H1 (cell line): ENCODE measurements at regions not wholly inside any gene's neighbourhood (a gene's known extent, or its start where the extent isn't known, plus 50 kb on each side); places are given as distances from the start of the nearest gene placed in this dataset.

Experiments used
- CTCF ChIA-PET: fragments of 300-600 bp; sonication (Branson Sonifier 250); formaldehyde crosslinking; loops from one replicate; lab custom pipeline; 2021; ENCODE audit not compliant: partially characterized antibody; lab: Charles Lee
- POLR2A ChIA-PET: fragments of 300-600 bp; sonication (Branson Sonifier 250); formaldehyde crosslinking; loops from one replicate; lab custom pipeline; 2021; ENCODE audit warnings: inconsistent platforms; ENCODE audit not compliant: partially characterized antibody; lab: Charles Lee
- DNase-seq, 2 experiments: peaks; one replicate each; pipeline versions ENCODE4 v3.0.0 to v3.0.0-alpha.2; 2010 to 2022; ENCODE audit warnings: low spot score in 2 of 2, low read depth in 1 of 2, mixed read lengths in 1 of 2
- FAIRE-seq: peaks from 2 replicates; lab custom pipeline; 2011; peaks lifted over from hg19 to GRCh38; lab: Jason Lieb, UNC
- H2AFZ ChIP-seq: 2 replicates; pipeline ENCODE4 v1.8.1; 2012; ENCODE audit warnings: low read length, inconsistent platforms
- H2AK5ac ChIP-seq: 2 replicates; pipeline ENCODE4 v1.6.1; 2013; ENCODE audit warnings: low read depth, low read length
- H2BK120ac ChIP-seq: replicated peaks from 2 replicates; pipeline ENCODE3; 2013; ENCODE audit warnings: low read depth, low read length, inconsistent platforms
- H2BK12ac ChIP-seq: 2 replicates; pipeline ENCODE4 v1.6.1; 2013; ENCODE audit warnings: low read depth, low read length
- H2BK15ac ChIP-seq: 2 replicates; pipeline ENCODE4 v1.6.1; 2013; ENCODE audit warnings: low read length
- H2BK20ac ChIP-seq: 2 replicates; pipeline ENCODE4 v1.6.1; 2013; ENCODE audit warnings: low read length
- H2BK5ac ChIP-seq: 2 replicates; pipeline ENCODE4 v1.6.1; 2013; ENCODE audit warnings: low read depth, low read length
- H3K14ac ChIP-seq: 2 replicates; pipeline ENCODE4 v1.6.1; 2013; ENCODE audit warnings: inconsistent platforms; ENCODE audit not compliant: insufficient read length
- H3K18ac ChIP-seq: 2 replicates; pipeline ENCODE4 v1.6.1; 2013; ENCODE audit warnings: low read length; ENCODE audit errors: extremely low read depth
- H3K23ac ChIP-seq: 2 replicates; pipeline ENCODE4 v1.6.1; 2013; ENCODE audit warnings: inconsistent platforms; ENCODE audit not compliant: insufficient read length
- H3K23me2 ChIP-seq: 2 replicates; pipeline ENCODE4 v1.6.1; 2013; ENCODE audit warnings: low read depth, low read length
- H3K27ac ChIP-seq: 2 replicates; pipeline ENCODE4 v1.6.1; 2011; ENCODE audit warnings: low read depth, low read length, inconsistent platforms
- H3K27me3 ChIP-seq, 4 experiments: replicated peaks in 1 of 4; 1 replicate in 1 of 4; 2 replicates in 3 of 4; pipeline versions ENCODE4 v1.6.1 to v1.8.1; 2011 to 2013; ENCODE audit warnings: low read length in 3 of 4, mild to moderate bottlenecking in 3 of 4, inconsistent platforms in 2 of 4, mixed read lengths in 2 of 4, moderate library complexity in 1 of 4; ENCODE audit not compliant: control insufficient read depth in 3 of 4, insufficient read depth in 3 of 4; ENCODE audit errors: extremely low read depth in 1 of 4
- H3K36me3 ChIP-seq, 4 experiments: 2 replicates each; pipeline versions ENCODE4 v1.6.1 to v1.8.1; 2011 to 2013; ENCODE audit warnings: mild to moderate bottlenecking in 4 of 4, low read length in 3 of 4, moderate library complexity in 2 of 4, control low read depth in 1 of 4, inconsistent platforms in 1 of 4; ENCODE audit not compliant: insufficient read depth in 4 of 4, control insufficient read depth in 2 of 4
- H3K4ac ChIP-seq: replicated peaks from 2 replicates; pipeline ENCODE3; 2013; ENCODE audit warnings: low read length, low read depth, mixed read lengths, inconsistent platforms; ENCODE audit not compliant: insufficient read length
- H3K4me1 ChIP-seq, 4 experiments: replicated peaks in 1 of 4; 1 replicate in 1 of 4; 2 replicates in 3 of 4; pipeline versions ENCODE4 v1.6.1 to v1.8.1; 2011 to 2013; ENCODE audit warnings: low read length in 3 of 4, inconsistent platforms in 2 of 4, mixed read lengths in 1 of 4; ENCODE audit not compliant: insufficient read depth in 4 of 4, control insufficient read depth in 3 of 4
- H3K4me2 ChIP-seq, 2 experiments: 2 replicates each; pipeline versions ENCODE4 v1.6.1 to v1.8.1; 2011 to 2013; ENCODE audit warnings: low read depth in 2 of 2, low read length in 2 of 2, control low read depth in 1 of 2, inconsistent platforms in 1 of 2, mild to moderate bottlenecking in 1 of 2; ENCODE audit not compliant: insufficient read depth in 1 of 2
- H3K4me3 ChIP-seq, 4 experiments: fragments of 200-600, 300-600 bp in 1 of 4; sonication (generic), shearing (Covaris generic), sonication (Bioruptor Twin) in 1 of 4; 2 replicates each; pipeline versions ENCODE4 v1.5.1 to v1.8.1; 2011 to 2016; ENCODE audit warnings: low read length in 4 of 4, low read depth in 3 of 4, control low read depth in 2 of 4, inconsistent platforms in 2 of 4, mild to moderate bottlenecking in 2 of 4, mixed read lengths in 1 of 4, moderate library complexity in 1 of 4; ENCODE audit not compliant: insufficient read depth in 2 of 4; ENCODE audit errors: extremely low read depth in 1 of 4
- H3K56ac ChIP-seq: replicated peaks from 2 replicates; pipeline ENCODE3; 2013; ENCODE audit warnings: low read depth, mild to moderate bottlenecking, mixed read lengths, low read length, inconsistent platforms; ENCODE audit not compliant: insufficient read length
- H3K79me1 ChIP-seq: 2 replicates; pipeline ENCODE4 v1.6.1; 2013; ENCODE audit warnings: low read depth, low read length, control low read depth
- H3K79me2 ChIP-seq, 2 experiments: 2 replicates each; pipeline versions ENCODE4 v1.6.1 to v1.8.1; 2012 to 2013; ENCODE audit warnings: low read length in 2 of 2, mild to moderate bottlenecking in 2 of 2, inconsistent platforms in 1 of 2; ENCODE audit not compliant: insufficient read depth in 2 of 2, control insufficient read depth in 1 of 2
- H3K9ac ChIP-seq, 4 experiments: replicated peaks in 1 of 4; 1 replicate in 1 of 4; 2 replicates in 3 of 4; pipeline versions ENCODE4 v1.6.1 to v1.8.1; 2011 to 2013; ENCODE audit warnings: low read depth in 3 of 4, low read length in 3 of 4, control low read depth in 2 of 4, mild to moderate bottlenecking in 2 of 4, moderate library complexity in 2 of 4, inconsistent platforms in 1 of 4; ENCODE audit errors: extremely low read depth in 1 of 4
- H3K9me3 ChIP-seq, 2 experiments: 2 replicates each; pipeline versions ENCODE4 v1.6.1 to v1.8.1; 2012 to 2013; ENCODE audit warnings: mild to moderate bottlenecking in 2 of 2, moderate library complexity in 2 of 2, control low read depth in 1 of 2, inconsistent platforms in 1 of 2, low read depth in 1 of 2, low read length in 1 of 2, mixed read lengths in 1 of 2; ENCODE audit not compliant: insufficient read depth in 2 of 2
- H4K20me1 ChIP-seq, 2 experiments: replicated peaks in 1 of 2; 2 replicates each; pipeline versions ENCODE3 to v1.8.1; 2011 to 2013; ENCODE audit warnings: inconsistent platforms in 2 of 2, low read length in 2 of 2, mild to moderate bottlenecking in 1 of 2; ENCODE audit not compliant: insufficient read depth in 2 of 2, control insufficient read depth in 1 of 2
- H4K5ac ChIP-seq: 2 replicates; pipeline ENCODE4 v1.6.1; 2013; ENCODE audit warnings: low read length, low read depth, mixed read lengths, inconsistent platforms; ENCODE audit not compliant: insufficient read length
- H4K8ac ChIP-seq: 2 replicates; pipeline ENCODE4 v1.8.0; 2013; ENCODE audit warnings: mild to moderate bottlenecking, moderate library complexity, low read length, inconsistent platforms; ENCODE audit not compliant: insufficient read depth; ENCODE audit errors: extremely low read depth
- H4K91ac ChIP-seq: replicated peaks from 2 replicates; pipeline ENCODE3; 2013; ENCODE audit warnings: low read length, mixed read lengths, inconsistent platforms; ENCODE audit not compliant: insufficient read length
- KDM5A ChIP-seq: fragments of 200-600 bp; IDR thresholded peaks from 2 replicates; pipeline ENCODE4 v1.7.1; 2012; ENCODE audit warnings: mild to moderate bottlenecking, low read length, inconsistent platforms, mixed read lengths
- TAF7 ChIP-seq: optimal IDR thresholded peaks from 2 replicates; pipeline ENCODE3; 2011; ENCODE audit warnings: low read depth, mild to moderate bottlenecking, inconsistent platforms, low read length, moderate library complexity, borderline replicate concordance
- WGBS, 2 experiments: shearing (Covaris generic) in 1 of 2; methylation state at CpG; one replicate each; pipeline versions ENCODE4 v1.1.6 to v1.1.7; 2013 to 2015; ENCODE audit warnings: low lambda C conversion rate in 2 of 2, mixed read lengths in 2 of 2, inconsistent platforms in 1 of 2, low coverage in 1 of 2, missing lambda C conversion rate in 1 of 2; ENCODE audit not compliant: insufficient replicate concordance in 2 of 2, insufficient coverage in 1 of 2, insufficient read length in 1 of 2; ENCODE audit errors: extremely low coverage in 1 of 2, missing lambda C conversion rate in 1 of 2; 5-methylcytosine and 5-hydroxymethylcytosine counted together

GRCh38 chr6:113365191-113365590 is 492.0 kb upstream of the MARCKS start:
- Histone ChIP-seq H3K23me2 (no peaks in the 10 kb centered on the region), H3K23ac (no peak overlapping the region), H3K36me3 (no peaks in the 10 kb centered on the region), H4K5ac (no peak overlapping the region), H2BK12ac (no peak overlapping the region), H2AK5ac (no peak overlapping the region), H3K79me2 (no peaks in the 10 kb centered on the region), H3K9me3 (no peaks in the 10 kb centered on the region), H2BK20ac (no peak overlapping the region), H3K9ac (no peak overlapping the region), H2BK5ac (no peak overlapping the region), H4K8ac (no peak overlapping the region), H4K91ac (no peak overlapping the region), H2BK15ac (no peak overlapping the region), H4K20me1 (no peaks in the 10 kb centered on the region), H3K4me1 (peaks cover 0 to 8% (median 2%) of the 10 kb centered on the region in 4 experiments; a peak in 2 of 7 replicates), H2AFZ (no peak overlapping the region), H3K4me3 (no peak overlapping the region), H2BK120ac (no peak overlapping the region), H3K79me1 (no peaks in the 10 kb centered on the region), H3K27me3 (no peaks in the 10 kb centered on the region), H3K18ac (no peak overlapping the region), H3K56ac (no peak overlapping the region), H3K4me2 (no peak overlapping the region), H3K14ac (no peak overlapping the region), H3K4ac (no peak overlapping the region), H3K27ac (no peak overlapping the region)
- ChIA-PET CTCF (interaction anchor here (0.9 kb wide), 1 partner anchor 59 kb away, joined by 3 read pairs; no protein-coding TSS in a partner anchor), POLR2A (no interaction called here)
- TF ChIP-seq KDM5A (no peak), TAF7 (no peak)
- 100% methylated on average over 2 of the region's 2 CpGs; no CpG with 5 or more reads in 1 of the 2 experiments for WGBS, 2 experiments
- DNase-seq: no peak
- no peak for FAIRE-seq
